GM19043 (cell line): ENCODE measurements at regions not wholly inside any gene's neighbourhood (a gene's known extent, or its start where the extent isn't known, plus 50 kb on each side); places are given as distances from the start of the nearest gene placed in this dataset.

Experiments used
- ATAC-seq: cut with Tn5 transposase; IDR thresholded peaks from one replicate; pipeline ENCODE4 v1.9.1; 2021; ENCODE audit warnings: low read depth; ENCODE audit not compliant: unreplicated experiment

- ATAC-seq: no peak
These were observed 132.2 kb upstream of the INHBA start for GRCh38 chr7:41834805-41835694.

DNA sequence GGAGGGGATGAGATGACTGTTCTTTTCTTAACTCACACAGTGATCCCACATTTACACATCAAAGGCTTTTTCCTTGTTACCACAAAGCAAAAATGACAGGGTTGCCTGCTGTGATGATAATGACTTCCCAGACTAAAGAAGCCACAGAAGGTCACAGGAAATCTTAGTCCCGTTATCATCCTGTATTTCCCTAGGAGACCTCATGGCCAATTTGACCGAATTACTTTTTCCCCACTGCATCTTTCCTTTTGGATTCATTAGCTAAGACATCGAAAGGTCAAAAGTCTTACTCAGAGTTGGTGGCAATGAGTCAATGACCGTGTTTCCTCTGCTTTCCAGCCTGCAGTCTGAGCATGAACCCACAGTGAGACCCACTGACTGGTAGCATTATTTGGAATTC, 130.1 kb upstream of the INHBA start:
- ATAC-seq: no peak

DNA sequence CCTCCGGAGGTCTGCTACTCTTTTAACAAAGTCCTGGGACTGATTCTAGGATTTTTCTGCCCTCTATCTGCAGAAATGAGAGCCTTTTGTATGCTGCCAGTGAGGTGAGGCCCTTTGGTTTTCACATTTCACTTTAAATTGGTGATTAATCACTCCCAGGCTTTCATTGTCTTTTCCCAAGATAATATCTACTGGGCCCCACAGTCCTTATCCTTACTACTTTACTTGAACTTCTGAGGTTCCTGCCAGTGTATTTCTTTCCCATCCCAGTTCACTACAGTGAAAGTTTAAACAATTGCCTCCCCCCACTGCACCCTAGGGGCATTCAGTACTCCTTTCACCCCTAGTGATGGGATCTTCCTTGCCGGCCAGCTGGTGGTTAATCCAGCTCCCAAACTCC, 127.4 kb upstream of the INHBA start:
- no peak for ATAC-seq

- no peak for ATAC-seq
These were observed 126.0 kb upstream of the INHBA start for GRCh38 chr7:41828911-41829310.

DNA sequence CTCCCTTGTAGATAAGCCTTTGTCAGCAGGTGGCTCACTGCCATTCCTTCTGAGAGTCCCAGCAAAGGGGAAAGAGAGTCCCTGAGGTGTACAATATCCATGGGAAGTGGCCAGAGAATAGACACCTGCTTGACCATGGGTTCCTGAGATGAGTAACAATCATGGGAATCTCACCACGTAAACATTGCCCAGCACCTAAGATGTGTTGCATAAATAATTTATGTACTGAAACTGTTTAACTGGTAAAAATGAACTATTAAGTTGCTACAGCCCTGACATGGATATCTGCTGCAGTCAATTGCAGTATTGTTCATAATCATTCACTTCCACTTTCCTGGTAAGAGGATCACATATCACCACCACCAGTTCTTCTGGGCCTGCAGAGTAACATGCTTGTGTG, 123.8 kb upstream of the INHBA start:
- no peak for ATAC-seq

DNA sequence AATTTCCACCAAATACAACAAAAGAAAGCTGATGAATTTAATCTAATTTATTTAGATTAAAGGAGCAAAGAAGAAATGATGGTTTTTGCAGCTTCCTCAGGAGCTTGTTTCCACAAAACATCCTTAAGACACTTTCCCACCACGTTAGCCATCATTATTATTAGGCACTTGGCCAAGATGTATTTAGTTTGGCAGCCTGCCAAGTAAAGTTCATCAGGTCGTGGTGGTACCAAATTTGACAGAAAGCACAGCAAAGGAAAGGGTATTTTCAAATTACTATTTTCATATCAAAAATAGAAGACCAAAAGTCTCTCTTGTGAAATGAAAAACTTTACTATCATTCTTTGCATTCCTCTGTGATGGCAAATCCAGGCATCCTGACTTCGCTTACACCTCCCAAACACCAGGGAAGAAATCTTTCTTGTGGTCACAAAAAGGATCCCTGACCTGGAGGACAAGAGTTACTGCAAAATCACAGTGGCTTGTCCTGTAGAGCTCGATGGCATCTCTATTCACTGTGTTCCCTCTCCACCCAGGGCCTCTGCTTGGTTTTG, 123.1 kb upstream of the INHBA start:
- ATAC-seq: no peak

GRCh38 chr7:41824284-41824683, 121.4 kb upstream of the INHBA start:
- no peak for ATAC-seq

DNA sequence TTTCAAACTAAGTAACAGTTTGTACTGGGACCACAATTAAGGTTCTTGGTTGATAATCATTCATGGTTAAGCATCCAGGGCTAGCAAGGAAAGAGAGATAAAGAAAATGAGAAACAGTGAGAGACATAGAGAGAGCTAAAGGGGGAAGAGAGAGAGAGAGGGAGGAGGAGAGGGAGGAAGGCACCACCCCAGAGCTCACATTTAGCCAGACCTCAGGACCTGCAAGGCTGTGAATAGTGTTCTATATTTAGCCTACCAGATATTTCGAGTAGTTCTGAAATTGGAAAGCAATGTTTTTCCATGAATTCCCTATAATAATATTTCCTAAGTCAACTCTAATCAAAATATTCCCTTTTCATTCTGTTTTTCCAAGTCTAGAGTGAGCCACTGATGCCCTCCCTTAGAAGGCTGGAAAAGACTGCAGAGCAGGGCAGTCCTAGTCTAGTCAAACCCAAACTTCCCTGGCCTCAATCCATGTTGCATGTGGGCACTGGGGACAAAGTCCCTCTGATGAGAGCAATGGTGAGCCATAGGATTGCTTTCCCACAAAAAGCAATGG, 119.4 kb upstream of the INHBA start:
- ATAC-seq: no peak

- no peak for ATAC-seq
These were observed 118.8 kb upstream of the INHBA start for GRCh38 chr7:41821521-41822213.

DNA sequence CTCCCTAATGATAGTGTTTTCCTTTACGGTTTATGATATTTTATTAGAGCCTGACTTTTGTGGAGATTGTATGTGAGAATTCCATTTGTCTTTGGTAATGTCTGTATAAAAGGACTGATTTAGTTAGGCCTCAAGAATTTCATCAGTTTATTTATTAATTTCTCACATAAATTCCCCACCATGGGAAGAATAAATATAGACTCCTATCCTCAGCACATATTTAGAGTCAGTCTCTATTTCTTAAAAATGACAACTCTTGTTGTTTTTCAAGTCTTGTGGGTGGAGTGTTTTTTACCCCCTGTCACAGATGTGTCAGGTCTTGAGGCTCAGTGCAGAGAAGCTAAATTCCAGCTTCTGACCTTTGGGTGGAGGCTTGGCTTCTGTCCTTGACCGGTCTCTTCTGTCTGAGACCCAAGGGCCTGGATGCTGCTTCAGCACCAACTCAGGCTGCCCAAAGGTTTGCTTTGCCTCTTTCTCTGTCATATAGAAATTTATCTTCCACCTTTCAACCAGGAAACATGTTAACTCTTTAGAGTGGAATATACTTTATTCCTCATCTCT, 117.3 kb upstream of the INHBA start:
- ATAC-seq: no peak

DNA sequence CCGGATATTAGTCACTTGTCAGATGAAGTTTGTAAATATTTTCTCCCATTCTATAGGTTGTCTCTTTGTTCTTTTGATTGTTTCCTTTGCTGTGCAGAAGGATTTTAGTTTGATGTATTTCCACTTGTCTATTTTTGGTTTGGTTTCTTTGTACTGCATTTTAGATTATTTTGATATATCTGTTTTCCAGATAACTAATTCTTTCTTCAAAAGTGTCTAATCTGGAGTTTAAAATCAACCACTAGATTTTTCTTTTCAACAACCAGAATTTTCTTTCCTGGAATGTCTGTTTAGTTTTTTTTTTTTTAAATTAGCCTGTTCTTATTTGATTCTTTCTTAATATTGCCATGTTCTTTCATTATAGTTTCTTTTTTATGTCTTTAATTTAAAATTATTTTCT, 116.8 kb upstream of the INHBA start:
- ATAC-seq: no peak

DNA sequence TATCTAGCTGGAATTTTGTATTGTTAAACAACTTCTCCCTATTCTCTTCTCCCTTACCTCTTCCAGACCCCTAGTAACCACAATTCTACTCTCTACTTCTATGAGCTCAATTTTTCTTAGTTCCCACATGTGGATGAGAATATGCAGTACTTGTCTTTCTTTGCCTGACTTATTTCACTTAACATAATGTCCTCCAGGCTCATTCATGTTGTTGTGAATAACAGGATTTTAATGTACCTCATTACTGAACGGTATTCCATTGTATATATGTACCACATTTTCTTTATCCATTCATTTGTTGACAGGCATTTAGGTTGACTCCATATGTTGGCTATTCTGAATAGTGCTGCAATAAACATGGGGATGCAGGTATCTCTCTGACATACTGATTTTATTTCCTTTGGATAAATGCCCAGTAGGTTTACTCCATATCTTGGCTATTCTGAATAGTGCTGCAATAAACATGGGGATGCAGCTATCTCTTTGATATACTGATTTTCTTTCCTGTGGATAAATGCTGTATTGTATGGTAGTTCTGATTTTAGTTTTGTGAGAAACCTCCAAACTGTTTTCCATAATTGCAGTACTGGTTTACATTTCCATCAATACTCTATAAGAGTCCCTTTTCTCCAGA, 116.0 kb upstream of the INHBA start:
- no peak for ATAC-seq

- ATAC-seq: no peak
These were observed 114.5 kb upstream of the INHBA start for GRCh38 chr7:41817386-41817785.

DNA sequence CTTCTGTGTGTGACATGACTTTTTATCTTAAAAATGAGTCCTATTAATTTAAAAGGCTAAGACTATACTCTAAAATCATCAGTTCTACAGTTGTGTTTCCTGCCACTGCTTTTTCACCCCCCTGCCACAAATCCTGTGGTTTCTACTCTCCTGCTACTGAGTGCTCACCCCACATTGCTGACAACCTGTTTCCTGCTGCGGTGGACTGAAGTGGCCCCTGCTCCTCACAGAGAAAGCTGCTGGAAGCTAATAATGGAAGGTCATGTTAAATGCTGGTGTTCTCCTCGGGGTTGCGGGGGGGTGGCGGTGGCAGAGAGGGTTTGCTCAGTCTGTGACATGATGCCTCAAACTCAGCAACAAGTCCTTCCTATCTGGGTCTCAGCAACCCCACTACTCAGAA, 113.2 kb upstream of the INHBA start:
- peak; percentile 63 for ATAC-seq

DNA sequence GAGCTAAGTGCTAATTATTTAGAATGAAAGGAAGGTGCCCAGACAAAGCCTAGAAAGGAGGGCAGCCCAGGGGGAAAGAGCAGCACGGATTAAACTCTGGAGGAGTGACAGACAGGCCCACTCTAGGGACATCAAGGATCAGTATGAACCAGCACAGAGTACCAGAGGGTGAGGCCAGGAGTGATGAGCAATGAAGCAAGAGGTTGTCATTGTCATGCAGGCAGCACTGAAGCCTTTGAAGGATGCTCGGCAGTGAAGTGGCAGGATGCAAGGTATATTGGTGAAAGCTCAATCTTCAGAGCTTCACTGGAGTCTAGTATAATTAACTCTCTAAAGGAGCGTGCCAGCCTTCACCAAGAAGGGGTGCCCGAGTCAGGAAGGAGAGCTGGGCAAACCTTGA, 112.0 kb upstream of the INHBA start:
- ATAC-seq: no peak

DNA sequence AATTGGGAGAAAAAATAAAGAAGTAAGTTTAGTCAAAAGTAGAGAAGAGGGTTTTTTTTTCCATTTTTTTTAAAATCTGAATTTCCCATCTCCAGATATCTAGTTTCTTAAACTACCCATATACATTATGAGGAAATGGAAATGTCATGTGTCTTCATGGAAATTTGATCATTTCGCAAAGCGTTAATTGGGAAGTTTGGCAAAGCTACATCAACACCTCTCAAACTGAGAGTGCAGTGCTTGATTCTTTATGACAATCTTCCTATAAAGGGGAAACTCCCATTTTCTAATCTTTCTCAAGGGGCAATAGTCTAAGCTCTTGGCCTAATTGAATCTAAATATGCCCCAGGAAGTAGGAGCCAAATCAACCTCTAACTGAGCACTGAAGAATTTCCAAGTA, 110.4 kb upstream of the INHBA start:
- ATAC-seq: no peak

DNA sequence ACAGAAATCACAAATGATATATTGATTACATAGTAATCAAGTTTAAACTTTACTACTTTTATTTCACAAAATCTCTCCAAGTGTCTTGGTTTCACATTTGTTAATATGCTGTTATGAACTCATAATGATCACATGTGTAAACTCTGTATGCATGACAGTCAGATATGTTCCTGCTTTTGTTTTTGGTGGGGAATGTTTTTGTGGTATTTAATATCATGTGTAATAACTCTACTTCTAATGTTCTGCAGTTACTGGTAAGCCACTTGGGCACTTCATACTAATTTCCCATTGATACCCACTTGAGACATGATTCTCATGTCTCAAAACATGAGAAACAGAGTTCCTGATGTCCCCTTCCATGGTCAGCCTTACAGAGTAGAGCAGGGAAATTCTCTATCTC, 109.1 kb upstream of the INHBA start:
- ATAC-seq: no peak

- ATAC-seq: peak; percentile 90
These were observed 107.2 kb upstream of the INHBA start for GRCh38 chr7:41809940-41810576.

- ATAC-seq: no peak
These were observed 106.6 kb upstream of the INHBA start for GRCh38 chr7:41809529-41809939.

GRCh38 chr7:41809116-41809515, 106.2 kb upstream of the INHBA start:
- ATAC-seq: no peak
